Keratinocyte (primary cell): ENCODE measurements at regions not wholly inside any gene's neighbourhood (a gene's known extent, or its start where the extent isn't known, plus 50 kb on each side); places are given as distances from the start of the nearest gene placed in this dataset.

Source experiments
- EZH2 ChIP-seq: IDR thresholded peaks from one replicate; pipeline ENCODE4 v1.6.1; 2012; ENCODE audit warnings: inconsistent platforms, mild to moderate bottlenecking, low read length, moderate library complexity
- TF ChIP-seq, protein P1 (sequence below), 3 experiments: IDR thresholded peaks in 1 of 3; conservative IDR thresholded peaks in 1 of 3; optimal IDR thresholded peaks in 1 of 3; 2 replicates in 2 of 3; 3 replicates in 1 of 3; pipeline versions ENCODE3 to v1.5.1; 2011; ENCODE audit warnings: low read length in 3 of 3, mild to moderate bottlenecking in 3 of 3, moderate library complexity in 2 of 3, control low read depth in 1 of 3, inconsistent platforms in 1 of 3; ENCODE audit not compliant: insufficient read depth in 2 of 3; ENCODE audit errors: extremely low read depth in 1 of 3

GRCh38 chr17:77872714-77873499, 85.6 kb upstream of the TNRC6C start:
- TF ChIP-seq, protein P1, sequence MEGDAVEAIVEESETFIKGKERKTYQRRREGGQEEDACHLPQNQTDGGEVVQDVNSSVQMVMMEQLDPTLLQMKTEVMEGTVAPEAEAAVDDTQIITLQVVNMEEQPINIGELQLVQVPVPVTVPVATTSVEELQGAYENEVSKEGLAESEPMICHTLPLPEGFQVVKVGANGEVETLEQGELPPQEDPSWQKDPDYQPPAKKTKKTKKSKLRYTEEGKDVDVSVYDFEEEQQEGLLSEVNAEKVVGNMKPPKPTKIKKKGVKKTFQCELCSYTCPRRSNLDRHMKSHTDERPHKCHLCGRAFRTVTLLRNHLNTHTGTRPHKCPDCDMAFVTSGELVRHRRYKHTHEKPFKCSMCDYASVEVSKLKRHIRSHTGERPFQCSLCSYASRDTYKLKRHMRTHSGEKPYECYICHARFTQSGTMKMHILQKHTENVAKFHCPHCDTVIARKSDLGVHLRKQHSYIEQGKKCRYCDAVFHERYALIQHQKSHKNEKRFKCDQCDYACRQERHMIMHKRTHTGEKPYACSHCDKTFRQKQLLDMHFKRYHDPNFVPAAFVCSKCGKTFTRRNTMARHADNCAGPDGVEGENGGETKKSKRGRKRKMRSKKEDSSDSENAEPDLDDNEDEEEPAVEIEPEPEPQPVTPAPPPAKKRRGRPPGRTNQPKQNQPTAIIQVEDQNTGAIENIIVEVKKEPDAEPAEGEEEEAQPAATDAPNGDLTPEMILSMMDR (optimal IDR thresholded peaks at IDR 0.05 in 1 of 3, IDR thresholded peaks at IDR 0.05 in 1 of 3, conservative IDR thresholded peaks at IDR 0.05 in 1 of 3; ENCODE audit: extremely low read depth in 1 of 3, insufficient read depth in 2 of 3, low read length in 3 of 3), result no peak
- no peak for TF ChIP-seq EZH2
